GM12874 (cell line): ENCODE measurements at regions not wholly inside any gene's neighbourhood (a gene's known extent, or its start where the extent isn't known, plus 50 kb on each side); places are given as distances from the start of the nearest gene placed in this dataset.

Source experiments
- TF ChIP-seq, protein P1 (sequence below): IDR thresholded peaks from 2 replicates; pipeline ENCODE4 v1.5.1; 2011; ENCODE audit warnings: low read depth, mild to moderate bottlenecking, control low read depth, low read length, moderate library complexity; ENCODE audit not compliant: insufficient read depth

DNA sequence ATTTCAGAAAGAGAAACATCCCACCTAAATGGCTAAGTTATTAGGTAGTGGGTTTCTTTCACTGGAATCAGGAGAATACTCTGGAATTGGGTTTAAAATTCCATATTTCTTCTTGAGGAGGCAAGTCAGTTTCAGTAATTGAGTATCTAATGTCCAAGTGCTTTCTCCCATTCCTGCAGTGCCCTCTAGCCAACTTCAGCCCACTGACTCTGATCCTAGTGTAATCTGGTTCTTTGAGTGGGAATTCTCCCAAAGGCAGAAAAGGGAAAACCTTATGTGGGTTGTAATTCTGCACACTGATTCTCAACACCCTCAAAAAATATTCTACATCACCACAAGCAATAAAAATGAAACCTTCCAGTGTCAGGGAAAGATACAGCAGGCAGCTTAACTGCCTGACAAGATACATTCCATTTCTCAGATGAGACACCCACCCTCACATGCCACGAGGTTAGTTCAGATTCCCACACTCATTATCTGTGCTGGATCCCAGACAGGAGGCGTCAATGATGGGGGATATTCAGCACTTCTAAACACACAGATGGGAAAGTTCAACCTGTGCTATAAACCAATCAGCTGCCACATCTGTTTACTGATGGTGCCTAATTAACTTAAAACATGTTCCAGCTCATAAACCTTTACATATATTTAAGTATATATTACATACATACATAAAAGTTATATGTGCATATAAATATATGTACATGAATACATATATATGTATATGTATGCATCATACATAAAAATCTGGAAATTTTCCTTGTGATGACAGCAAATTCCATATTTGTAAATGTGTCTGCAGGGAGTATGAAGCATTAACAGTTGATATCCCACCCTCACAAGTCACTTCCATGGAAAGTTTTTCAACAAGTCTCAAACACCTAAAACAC, 833.4 kb upstream of the AMELY start:
- TF ChIP-seq, protein P1, sequence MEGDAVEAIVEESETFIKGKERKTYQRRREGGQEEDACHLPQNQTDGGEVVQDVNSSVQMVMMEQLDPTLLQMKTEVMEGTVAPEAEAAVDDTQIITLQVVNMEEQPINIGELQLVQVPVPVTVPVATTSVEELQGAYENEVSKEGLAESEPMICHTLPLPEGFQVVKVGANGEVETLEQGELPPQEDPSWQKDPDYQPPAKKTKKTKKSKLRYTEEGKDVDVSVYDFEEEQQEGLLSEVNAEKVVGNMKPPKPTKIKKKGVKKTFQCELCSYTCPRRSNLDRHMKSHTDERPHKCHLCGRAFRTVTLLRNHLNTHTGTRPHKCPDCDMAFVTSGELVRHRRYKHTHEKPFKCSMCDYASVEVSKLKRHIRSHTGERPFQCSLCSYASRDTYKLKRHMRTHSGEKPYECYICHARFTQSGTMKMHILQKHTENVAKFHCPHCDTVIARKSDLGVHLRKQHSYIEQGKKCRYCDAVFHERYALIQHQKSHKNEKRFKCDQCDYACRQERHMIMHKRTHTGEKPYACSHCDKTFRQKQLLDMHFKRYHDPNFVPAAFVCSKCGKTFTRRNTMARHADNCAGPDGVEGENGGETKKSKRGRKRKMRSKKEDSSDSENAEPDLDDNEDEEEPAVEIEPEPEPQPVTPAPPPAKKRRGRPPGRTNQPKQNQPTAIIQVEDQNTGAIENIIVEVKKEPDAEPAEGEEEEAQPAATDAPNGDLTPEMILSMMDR, result no peak

DNA sequence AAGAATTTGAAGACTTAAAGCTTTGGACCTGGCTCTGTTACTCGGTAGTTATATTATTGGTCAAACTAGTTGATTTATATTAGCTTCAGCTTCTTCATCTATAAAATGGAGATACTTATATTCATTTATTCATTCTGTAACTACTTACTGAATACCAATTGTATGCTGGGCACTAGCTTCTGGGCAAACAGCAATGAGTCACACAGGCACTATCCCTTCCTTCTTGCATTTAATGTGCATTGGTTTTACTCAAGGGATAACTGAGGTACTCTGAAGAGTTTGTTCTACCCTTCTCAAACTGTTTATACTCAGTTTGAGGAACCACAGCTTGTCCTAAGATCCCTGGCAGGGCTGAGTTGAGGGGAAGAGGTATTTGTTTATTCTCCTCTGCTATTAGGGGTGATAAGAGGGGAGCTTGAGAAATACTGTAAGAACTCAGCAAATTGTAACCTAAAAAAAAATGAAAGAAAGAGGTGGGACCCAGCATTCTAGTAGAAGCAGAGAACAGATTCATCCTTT, 825.4 kb upstream of the AMELY start:
- TF ChIP-seq, protein P1, result no peak

DNA sequence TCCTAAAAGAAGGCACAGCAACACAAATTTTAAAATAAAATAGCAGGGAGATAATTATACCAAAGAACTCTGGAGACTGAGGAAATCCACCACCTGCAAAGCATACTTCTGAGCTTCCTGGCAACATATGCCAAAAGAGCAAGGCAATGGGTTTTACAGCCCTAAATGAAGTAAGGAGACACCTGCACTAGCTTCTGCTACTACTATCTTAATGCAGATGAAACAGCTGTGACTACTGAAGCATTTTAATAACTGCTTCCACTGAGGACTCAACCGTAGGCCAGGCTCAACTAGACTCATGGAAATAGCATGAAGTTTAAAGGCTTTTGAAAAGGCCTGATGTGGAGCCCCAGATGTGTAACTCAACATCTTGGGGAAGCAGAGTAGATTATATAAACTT, 820.1 kb upstream of the AMELY start:
- TF ChIP-seq, protein P1, result no peak

DNA sequence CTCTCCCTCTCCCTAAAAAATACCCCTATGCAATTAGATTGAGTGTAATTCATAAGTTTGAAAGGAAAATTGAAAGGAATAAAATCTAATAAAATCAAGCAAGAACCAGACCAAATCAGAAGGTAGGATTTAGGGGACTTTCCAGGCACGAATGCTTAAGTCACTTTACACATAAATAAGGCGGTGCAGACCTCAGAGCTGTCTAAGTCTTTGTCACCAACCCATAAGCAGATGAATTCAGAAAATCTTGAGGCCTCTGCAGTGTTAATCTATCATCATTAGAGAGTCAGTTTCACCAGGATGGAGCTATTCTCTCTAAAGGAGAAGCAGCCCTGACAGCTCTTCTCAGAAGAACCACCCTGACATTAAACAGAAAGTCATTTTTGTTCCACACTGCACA, 819.1 kb upstream of the AMELY start:
- TF ChIP-seq, protein P1, result no peak

DNA sequence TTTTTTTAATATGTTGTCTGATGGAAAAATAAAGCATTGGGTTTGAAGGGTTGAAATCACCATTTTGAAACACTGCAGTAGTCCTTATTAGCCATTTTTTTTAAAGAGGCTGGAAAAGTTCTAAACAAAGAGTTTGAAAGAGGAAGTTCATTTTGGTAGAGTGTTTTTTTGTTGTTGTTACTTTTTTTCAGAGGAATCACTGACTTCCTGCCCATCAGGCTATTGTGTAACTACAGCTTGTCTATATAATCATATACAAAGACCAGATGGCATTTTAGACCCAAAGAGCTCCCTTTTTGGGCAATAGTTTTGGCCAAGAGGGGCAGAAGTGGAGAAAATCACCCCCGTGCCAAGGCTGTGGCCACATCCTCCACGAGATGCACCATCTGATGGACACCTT, 818.5 kb upstream of the AMELY start:
- TF ChIP-seq, protein P1, result no peak

DNA sequence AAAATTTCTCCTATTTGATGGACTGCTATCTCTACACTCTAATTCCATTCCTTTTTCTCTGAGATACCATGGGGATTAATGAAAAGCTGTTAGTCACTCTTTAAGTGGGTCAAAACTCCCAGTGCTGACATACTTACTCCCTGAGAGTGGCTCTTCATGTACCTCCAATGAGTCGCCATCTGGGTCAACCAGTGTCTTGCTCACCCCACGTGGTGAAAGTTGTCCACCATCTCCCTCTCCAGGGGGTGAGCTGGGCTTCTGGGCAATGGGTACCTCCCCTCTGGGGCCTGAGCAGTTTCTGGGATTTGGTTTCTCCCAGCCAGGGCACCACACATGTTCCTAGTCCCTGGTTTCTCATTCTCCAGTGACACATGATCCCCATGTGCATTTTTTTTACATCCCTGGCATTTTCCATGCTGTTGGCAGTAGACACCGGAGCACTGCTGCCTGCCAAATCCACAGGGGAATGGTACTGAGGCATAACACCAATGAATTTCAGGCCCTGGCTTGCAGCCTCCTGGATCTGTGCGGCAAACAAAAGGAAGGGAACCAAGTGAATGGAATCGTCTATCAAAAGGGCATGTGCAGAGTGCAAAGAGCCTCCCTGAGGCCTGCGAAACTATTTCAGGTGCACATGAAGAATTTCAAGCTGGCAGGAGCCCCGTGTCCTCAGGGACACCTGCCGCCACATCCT, 817.9 kb upstream of the AMELY start:
- TF ChIP-seq, protein P1, result no peak

DNA sequence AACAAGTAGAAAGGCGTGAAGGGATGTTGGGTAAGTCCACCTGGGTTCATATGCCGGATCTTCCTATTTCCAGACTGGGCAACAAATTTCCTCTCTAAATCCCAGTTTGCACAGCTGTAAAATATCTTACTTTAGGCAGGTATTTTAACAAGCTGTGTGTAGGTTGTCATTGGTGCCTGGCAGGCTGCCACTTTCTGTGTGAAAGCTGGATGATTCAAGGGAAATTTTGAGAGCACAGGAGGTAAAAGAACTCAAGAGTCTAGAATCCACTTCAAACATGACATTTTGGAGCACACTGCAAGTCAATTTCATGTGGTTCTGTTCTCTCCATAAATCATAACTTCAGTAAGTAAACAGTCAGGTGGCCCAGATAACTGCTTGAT, 817.4 kb upstream of the AMELY start:
- TF ChIP-seq, protein P1, result no peak
